GM08714 (cell line): ENCODE measurements at regions not wholly inside any gene's neighbourhood (a gene's known extent, or its start where the extent isn't known, plus 50 kb on each side); places are given as distances from the start of the nearest gene placed in this dataset.
"Not testable (repeated sequence)": the region's sequence is repeated elsewhere in the genome, so short reads cannot be mapped to it uniquely, and the experiment has no call there.

Experiments used
- H3K4me3 ChIP-seq: fragments of 200-500 bp; sonication (Bioruptor generic); 2 replicates; pipeline ENCODE4 v1.5.1; 2014; ENCODE audit warnings: mild to moderate bottlenecking, low read length, inconsistent platforms
- ZNF274 ChIP-seq: IDR thresholded peaks from 2 replicates; pipeline ENCODE4 v1.6.1; 2012; ENCODE audit warnings: mild to moderate bottlenecking, low read depth, low read length

- no peak for TF ChIP-seq ZNF274
- H3K4me3 ChIP-seq = no peak overlapping the region
These were observed 449.1 kb upstream of the NDST4 start for GRCh38 chr4:115562506-115562905.

DNA sequence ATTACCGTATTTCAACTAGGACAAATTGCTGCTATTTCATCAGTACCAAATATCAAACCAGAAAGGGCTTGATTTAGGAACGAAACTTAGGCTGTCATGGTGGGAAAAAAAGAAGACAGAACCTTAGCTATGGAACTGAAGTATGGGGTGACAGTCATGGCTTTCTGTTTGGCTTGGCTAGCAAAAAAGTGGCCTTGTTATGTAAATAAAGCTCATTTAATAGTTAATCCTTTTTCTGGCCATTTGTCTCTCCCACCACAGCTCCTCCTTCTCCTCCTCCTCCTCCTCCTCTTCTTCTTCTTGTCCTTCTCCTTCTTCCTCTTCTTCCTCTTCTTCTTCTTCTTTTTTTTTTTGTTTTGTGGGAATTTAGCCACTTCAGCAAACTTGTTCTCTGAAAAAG is 434.7 kb upstream of the NDST4 start:
- no peak overlapping the region for H3K4me3 ChIP-seq
- no peak for TF ChIP-seq ZNF274

- no peak for TF ChIP-seq ZNF274
- H3K4me3 ChIP-seq = no peak overlapping the region
These were observed 424.0 kb upstream of the NDST4 start for GRCh38 chr4:115537387-115537786.

GRCh38 chr4:115529126-115529525 is 415.7 kb upstream of the NDST4 start:
- H3K4me3 ChIP-seq = no peak overlapping the region
- TF ChIP-seq ZNF274 = no peak

- H3K4me3 ChIP-seq = not testable (repeated sequence)
These were observed 406.1 kb upstream of the NDST4 start for GRCh38 chr4:115519476-115519875.

DNA sequence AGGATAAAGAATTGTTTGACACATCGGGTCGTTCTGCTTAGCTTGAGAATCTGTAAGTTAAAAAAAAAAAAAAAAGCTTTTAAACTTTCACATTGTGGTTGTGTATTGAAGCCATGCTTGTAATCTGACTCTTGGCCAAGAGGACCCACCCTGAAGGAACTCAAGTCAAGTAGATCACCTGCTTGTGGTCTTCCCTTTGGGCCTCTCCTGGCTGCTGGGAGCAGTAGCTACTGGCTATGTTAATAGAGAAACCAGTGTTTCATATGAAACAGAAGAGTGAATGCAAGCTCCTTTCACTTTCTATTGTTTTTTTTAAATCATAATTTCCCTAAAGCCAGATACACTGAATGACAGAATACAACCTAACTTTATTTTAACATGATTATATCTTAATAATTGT is 402.4 kb upstream of the NDST4 start:
- no peak overlapping the region for H3K4me3 ChIP-seq

DNA sequence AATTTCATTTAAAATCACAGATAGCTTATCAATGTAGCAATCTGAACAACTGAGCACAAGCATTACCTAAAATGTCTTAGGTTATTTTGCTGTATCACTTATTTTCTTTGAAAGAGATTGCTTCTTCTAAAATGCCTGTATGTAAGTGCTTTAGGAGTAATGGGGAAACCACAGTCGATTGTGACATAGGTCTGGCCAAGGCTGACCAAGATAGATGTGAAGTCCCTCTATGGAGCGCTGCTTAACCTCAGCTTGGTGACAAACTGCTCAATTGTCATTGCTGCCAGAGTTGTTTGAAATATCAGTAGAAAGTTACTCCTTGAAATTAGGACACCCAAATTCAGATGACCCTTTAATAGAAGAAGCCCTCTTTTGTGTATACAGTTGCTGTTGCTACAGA is 401.9 kb upstream of the NDST4 start:
- TF ChIP-seq ZNF274 = no peak
- H3K4me3 ChIP-seq = no peak overlapping the region

More for the DNA sequence above, 402.4 kb upstream of the NDST4 start:
- no peak for TF ChIP-seq ZNF274

DNA sequence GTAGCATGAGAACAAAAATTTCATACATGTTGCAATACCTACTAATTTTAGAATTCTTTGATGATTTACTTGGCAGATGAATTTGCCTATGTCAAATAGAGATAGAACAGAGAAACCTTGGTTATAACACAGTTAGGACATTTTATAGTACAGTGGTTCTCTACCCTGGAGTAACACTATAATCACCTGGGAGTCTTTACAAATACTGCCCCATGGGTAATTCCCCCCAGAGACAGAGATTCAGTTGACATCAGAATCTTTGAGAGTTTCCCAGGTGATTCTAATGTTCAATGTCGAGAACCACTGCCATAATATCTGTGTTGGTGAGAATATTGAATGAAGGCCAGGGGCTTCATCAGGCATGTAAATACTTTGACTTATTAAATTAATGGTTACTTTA is 401.3 kb upstream of the NDST4 start:
- H3K4me3 ChIP-seq = no peak overlapping the region
- TF ChIP-seq ZNF274 = no peak

- H3K4me3 ChIP-seq = no peak overlapping the region
These were observed 391.9 kb upstream of the NDST4 start for GRCh38 chr4:115505326-115505725.

DNA sequence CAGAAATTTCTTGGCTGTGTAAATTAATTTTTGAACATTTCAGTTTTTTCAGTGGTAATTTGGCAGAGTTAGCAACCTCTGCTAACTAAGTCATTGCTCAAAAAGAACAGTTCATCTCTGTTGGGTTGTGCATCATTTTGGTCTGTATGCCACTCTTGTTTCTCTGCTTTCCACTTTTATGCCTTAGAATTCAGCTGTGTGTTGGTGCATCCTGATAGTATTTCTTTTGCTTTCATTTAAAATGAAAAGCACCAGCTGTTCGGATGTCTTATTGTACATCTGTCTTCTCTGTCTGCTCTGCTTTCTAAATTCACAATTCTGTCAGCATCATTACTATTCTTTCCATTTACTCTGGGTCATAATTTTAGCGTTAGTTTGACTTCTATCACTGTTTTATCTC is 388.2 kb upstream of the NDST4 start:
- TF ChIP-seq ZNF274 = no peak
- H3K4me3 ChIP-seq = no peak overlapping the region

More at GRCh38 chr4:115505326-115505725, 391.9 kb upstream of the NDST4 start:
- no peak for TF ChIP-seq ZNF274

GRCh38 chr4:115493770-115494169 is 380.4 kb upstream of the NDST4 start:
- H3K4me3 ChIP-seq = not testable (repeated sequence)

GRCh38 chr4:115491686-115492085 is 378.3 kb upstream of the NDST4 start:
- H3K4me3 ChIP-seq = no peak overlapping the region
- TF ChIP-seq ZNF274 = no peak

- no peak for TF ChIP-seq ZNF274
- no peak overlapping the region for H3K4me3 ChIP-seq
These were observed 375.9 kb upstream of the NDST4 start for GRCh38 chr4:115489279-115489678.

GRCh38 chr4:115485402-115485801 is 372.0 kb upstream of the NDST4 start:
- no peak for TF ChIP-seq ZNF274
- H3K4me3 ChIP-seq = no peak overlapping the region

DNA sequence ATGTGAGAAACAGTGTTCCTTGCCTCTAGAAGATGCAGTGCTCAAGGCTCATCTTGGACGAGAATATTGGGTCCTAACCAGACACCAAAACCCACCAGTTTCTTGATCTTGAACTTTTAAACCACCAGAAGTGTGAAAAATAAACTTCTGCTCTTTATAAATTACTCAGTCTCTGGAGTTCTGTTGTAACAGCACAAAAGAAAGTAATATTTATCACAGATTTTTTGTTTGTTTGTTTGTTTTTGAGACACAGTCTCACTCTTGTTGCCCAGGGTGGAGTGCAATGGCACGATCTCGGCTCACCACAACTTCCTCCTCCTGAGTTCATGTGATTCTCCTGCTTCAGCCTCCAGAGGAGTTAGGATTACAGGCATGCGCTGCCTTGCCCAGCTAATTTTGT is 371.1 kb upstream of the NDST4 start:
- TF ChIP-seq ZNF274 = no peak
- H3K4me3 ChIP-seq = no peak overlapping the region

DNA sequence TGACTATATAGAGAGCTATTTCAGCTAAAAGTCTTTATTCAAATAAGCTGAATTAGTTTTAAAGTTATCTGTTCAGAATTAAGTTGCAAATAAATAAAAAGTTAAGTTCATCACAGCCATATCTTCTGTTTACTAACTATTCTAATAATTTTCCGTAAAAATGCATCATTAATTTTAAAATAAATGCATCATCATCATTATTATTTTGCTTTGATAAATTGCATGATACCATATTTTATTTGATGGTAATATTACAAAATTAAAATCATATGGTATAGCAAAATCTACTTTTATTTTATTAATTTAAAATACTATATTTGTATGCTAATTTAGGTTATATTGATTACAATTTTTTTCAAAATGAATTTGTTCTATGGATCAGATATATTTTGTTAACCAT is 357.3 kb upstream of the NDST4 start:
- TF ChIP-seq ZNF274 = no peak
- H3K4me3 ChIP-seq = no peak overlapping the region

DNA sequence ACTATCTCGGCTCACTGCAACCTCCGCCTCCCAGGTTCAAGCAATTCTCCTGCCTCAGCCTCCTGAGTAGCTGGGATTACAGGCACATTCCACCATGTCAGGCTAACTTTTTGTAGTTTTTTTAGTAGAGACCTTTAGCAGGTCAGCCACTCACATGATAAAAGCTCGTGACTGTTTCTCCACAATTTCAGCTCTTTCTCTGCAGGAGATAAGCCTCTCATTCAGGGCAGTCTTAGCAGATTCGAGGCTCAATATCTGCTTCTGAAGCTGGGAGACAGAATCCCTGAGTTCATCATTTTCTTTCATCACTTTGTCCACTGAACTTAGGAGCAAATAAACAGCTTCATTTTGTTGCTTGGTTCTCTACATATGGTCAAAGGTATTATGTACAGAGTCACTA is 345.9 kb upstream of the NDST4 start:
- H3K4me3 ChIP-seq = not testable (repeated sequence)
